DND-41 (cell line): ENCODE measurements at regions not wholly inside any gene's neighbourhood (a gene's known extent, or its start where the extent isn't known, plus 50 kb on each side); places are given as distances from the start of the nearest gene placed in this dataset.

Experiments used
- ATAC-seq: fragments of 200-7000 bp; cut with Tn5 transposase; 3 replicates; pipeline ENCODE4 v1.9.1; 2021; ENCODE audit warnings: low read depth; ENCODE audit not compliant: insufficient read depth
- DNase-seq: peaks from one replicate; pipeline ENCODE4 v3.0.0-alpha.2; 2020
- H2AFZ ChIP-seq: 2 replicates; pipeline ENCODE4 v1.6.0; 2012; ENCODE audit warnings: low read depth, low read length
- H3K27ac ChIP-seq: 2 replicates; pipeline ENCODE4 v1.5.1; 2012; ENCODE audit warnings: low read length, inconsistent platforms
- H3K27me3 ChIP-seq: fragments of 200-600 bp; sonication (generic); 2 replicates; pipeline ENCODE4 v1.6.0; 2012; ENCODE audit warnings: low read length, mild to moderate bottlenecking, inconsistent platforms; ENCODE audit not compliant: insufficient read depth, poor library complexity
- H3K36me3 ChIP-seq: 2 replicates; pipeline ENCODE4 v1.5.1; 2012; ENCODE audit warnings: low read length, inconsistent platforms; ENCODE audit not compliant: insufficient read depth
- H3K4me1 ChIP-seq: 2 replicates; pipeline ENCODE4 v1.5.1; 2012; ENCODE audit warnings: mild to moderate bottlenecking, low read length; ENCODE audit not compliant: insufficient read depth
- H3K4me2 ChIP-seq: 2 replicates; pipeline ENCODE4 v1.6.0; 2012; ENCODE audit warnings: mild to moderate bottlenecking, moderate library complexity, low read length, inconsistent platforms; ENCODE audit not compliant: insufficient read depth
- H3K4me3 ChIP-seq, 2 experiments: fragments of 200-600 bp in 1 of 2; shearing (Covaris generic) in 1 of 2; 2 replicates each; pipeline ENCODE4 v1.5.1; 2012 to 2016; ENCODE audit warnings: inconsistent platforms in 2 of 2, low read length in 2 of 2, mild to moderate bottlenecking in 2 of 2, low read depth in 1 of 2, moderate library complexity in 1 of 2
- H3K79me2 ChIP-seq: 2 replicates; pipeline ENCODE4 v1.6.0; 2012; ENCODE audit warnings: low read length, inconsistent platforms; ENCODE audit not compliant: insufficient read depth
- H3K9ac ChIP-seq: 2 replicates; pipeline ENCODE4 v1.6.0; 2012; ENCODE audit warnings: low read depth, mild to moderate bottlenecking, inconsistent platforms, low read length, moderate library complexity
- H3K9me3 ChIP-seq: 2 replicates; pipeline ENCODE4 v1.5.1; 2012; ENCODE audit warnings: low read length, moderate library complexity, mild to moderate bottlenecking, inconsistent platforms; ENCODE audit not compliant: insufficient read depth, severe bottlenecking
- H4K20me1 ChIP-seq: 2 replicates; pipeline ENCODE4 v1.6.0; 2012; ENCODE audit warnings: low read length; ENCODE audit not compliant: insufficient read depth
- EZH2 ChIP-seq: IDR thresholded peaks from 3 replicates; pipeline ENCODE4 v1.6.1; 2012; ENCODE audit warnings: borderline replicate concordance, low read depth, mild to moderate bottlenecking, moderate library complexity, low read length, inconsistent platforms; ENCODE audit not compliant: severe bottlenecking
- TF ChIP-seq, protein P1 (sequence below): IDR thresholded peaks from 2 replicates; pipeline ENCODE4 v1.5.1; 2012; ENCODE audit warnings: borderline replicate concordance, low read length, moderate library complexity, mild to moderate bottlenecking; ENCODE audit not compliant: poor library complexity, severe bottlenecking; ENCODE audit errors: extremely low read depth

DNA sequence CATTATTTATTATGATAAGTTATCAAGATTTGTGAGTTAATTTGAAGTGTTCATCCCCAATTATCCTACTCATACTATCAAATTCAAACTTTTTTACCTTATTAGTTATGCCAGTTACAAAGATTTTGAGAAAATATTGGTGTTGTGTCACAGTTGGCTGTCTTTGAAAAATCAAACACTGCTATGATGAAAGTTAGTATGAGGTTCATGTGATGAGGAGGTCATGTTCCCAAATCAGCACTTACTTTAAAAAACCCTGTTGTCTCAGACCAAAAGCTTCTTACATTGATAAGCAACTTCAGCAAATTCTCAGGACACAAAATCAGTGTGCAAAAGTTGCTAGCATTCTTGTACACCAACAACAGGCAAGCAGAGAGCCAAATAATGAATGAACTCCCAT is 68.1 kb downstream of the TTC6 start:
- Histone ChIP-seq H3K4me1 (no peaks in the 10 kb centered on the region), H3K79me2 (no peaks in the 10 kb centered on the region), H3K4me3 (no peak overlapping the region), H2AFZ (no peak overlapping the region), H3K27me3 (no peaks in the 10 kb centered on the region), H3K9ac (no peak overlapping the region), H3K4me2 (no peak overlapping the region), H3K27ac (no peak overlapping the region), H3K9me3 (no peaks in the 10 kb centered on the region), H4K20me1 (no peaks in the 10 kb centered on the region), H3K36me3 (no peaks in the 10 kb centered on the region)
- TF ChIP-seq, protein P1, sequence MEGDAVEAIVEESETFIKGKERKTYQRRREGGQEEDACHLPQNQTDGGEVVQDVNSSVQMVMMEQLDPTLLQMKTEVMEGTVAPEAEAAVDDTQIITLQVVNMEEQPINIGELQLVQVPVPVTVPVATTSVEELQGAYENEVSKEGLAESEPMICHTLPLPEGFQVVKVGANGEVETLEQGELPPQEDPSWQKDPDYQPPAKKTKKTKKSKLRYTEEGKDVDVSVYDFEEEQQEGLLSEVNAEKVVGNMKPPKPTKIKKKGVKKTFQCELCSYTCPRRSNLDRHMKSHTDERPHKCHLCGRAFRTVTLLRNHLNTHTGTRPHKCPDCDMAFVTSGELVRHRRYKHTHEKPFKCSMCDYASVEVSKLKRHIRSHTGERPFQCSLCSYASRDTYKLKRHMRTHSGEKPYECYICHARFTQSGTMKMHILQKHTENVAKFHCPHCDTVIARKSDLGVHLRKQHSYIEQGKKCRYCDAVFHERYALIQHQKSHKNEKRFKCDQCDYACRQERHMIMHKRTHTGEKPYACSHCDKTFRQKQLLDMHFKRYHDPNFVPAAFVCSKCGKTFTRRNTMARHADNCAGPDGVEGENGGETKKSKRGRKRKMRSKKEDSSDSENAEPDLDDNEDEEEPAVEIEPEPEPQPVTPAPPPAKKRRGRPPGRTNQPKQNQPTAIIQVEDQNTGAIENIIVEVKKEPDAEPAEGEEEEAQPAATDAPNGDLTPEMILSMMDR = no peak
- no peak for TF ChIP-seq EZH2
- no peak for DNase-seq
- no peak for ATAC-seq

DNA sequence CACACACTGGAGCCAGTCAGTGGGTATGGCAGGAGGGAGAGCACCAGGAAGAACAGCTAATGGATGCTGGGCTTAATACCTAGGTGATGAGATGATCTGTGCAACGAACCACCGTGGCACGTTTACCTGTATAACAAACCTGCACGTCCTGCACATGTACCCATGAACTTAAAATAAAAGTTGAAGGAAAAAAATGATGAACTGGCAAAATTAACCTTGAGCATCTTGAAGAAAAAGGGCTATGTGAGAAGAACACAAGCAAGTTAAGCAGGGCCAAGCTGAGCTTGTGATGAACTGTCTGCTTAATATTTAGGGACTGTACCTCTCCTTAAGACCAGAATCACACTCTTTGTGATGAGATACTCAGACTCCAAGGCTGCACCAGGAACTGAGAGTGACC is 70.0 kb downstream of the TTC6 start:
- no peaks in the 10 kb centered on the region for H4K20me1 ChIP-seq
- no peak overlapping the region for H2AFZ ChIP-seq
- no peak for DNase-seq
- no peaks in the 10 kb centered on the region for H3K27me3 ChIP-seq
- no peak overlapping the region for H3K4me2 ChIP-seq
- no peak for ATAC-seq
- H3K9ac ChIP-seq = no peak overlapping the region
- no peak for TF ChIP-seq EZH2
- TF ChIP-seq, protein P1 = no peak
- no peaks in the 10 kb centered on the region for H3K36me3 ChIP-seq
- no peaks in the 10 kb centered on the region for H3K4me1 ChIP-seq
- no peaks in the 10 kb centered on the region for H3K79me2 ChIP-seq
- H3K27ac ChIP-seq = no peak overlapping the region
- H3K4me3 ChIP-seq = no peak overlapping the region
- H3K9me3 ChIP-seq = no peaks in the 10 kb centered on the region

DNA sequence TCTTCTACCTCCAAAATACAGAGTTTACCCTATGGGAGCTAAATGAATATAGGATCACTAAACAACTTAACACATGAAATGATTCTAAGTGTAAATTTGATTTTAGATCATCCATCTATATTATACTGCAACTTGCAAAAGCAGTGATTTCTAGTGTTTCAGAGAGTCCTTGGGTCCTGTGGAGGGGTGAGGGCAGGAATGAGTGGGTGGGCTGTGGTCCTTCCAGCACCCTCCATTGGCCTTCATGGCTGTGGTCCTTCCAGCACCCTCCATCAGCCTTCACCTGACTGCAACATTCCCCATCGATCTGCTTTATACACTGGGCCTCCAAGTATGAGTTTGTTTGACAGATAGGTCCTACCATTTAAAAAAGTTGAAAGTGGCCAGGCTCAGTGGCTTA is 70.5 kb downstream of the TTC6 start:
- no peak overlapping the region for H3K4me2 ChIP-seq
- H3K4me1 ChIP-seq = no peaks in the 10 kb centered on the region
- H3K27me3 ChIP-seq = no peaks in the 10 kb centered on the region
- no peaks in the 10 kb centered on the region for H3K9me3 ChIP-seq
- TF ChIP-seq, protein P1 = no peak
- no peak for TF ChIP-seq EZH2
- H3K79me2 ChIP-seq = no peaks in the 10 kb centered on the region
- no peak overlapping the region for H3K4me3 ChIP-seq
- no peak overlapping the region for H2AFZ ChIP-seq
- no peak for DNase-seq
- ATAC-seq = no peak
- H3K9ac ChIP-seq = no peak overlapping the region
- no peaks in the 10 kb centered on the region for H4K20me1 ChIP-seq
- H3K36me3 ChIP-seq = no peaks in the 10 kb centered on the region
- no peak overlapping the region for H3K27ac ChIP-seq

- no peak overlapping the region for H3K27ac ChIP-seq
- H3K27me3 ChIP-seq = no peaks in the 10 kb centered on the region
- no peak overlapping the region for H3K9ac ChIP-seq
- H3K4me3 ChIP-seq = no peak overlapping the region
- H2AFZ ChIP-seq = no peak overlapping the region
- no peaks in the 10 kb centered on the region for H3K79me2 ChIP-seq
- no peaks in the 10 kb centered on the region for H3K9me3 ChIP-seq
- H3K4me2 ChIP-seq = no peak overlapping the region
- no peak for TF ChIP-seq EZH2
- TF ChIP-seq, protein P1 = no peak
- H3K4me1 ChIP-seq = no peaks in the 10 kb centered on the region
- H4K20me1 ChIP-seq = no peaks in the 10 kb centered on the region
- DNase-seq (no peak), ATAC-seq (no peak)
- no peaks in the 10 kb centered on the region for H3K36me3 ChIP-seq
These were observed 73.2 kb downstream of the TTC6 start for GRCh38 chr14:37668646-37669045.
